GM06990 (cell line): ENCODE measurements at regions not wholly inside any gene's neighbourhood (a gene's known extent, or its start where the extent isn't known, plus 50 kb on each side); places are given as distances from the start of the nearest gene placed in this dataset.

ENCODE experiments used
- DNase-seq: peaks from one replicate; pipeline ENCODE4 v3.0.0-alpha.2; 2011; ENCODE audit not compliant: insufficient read length; ENCODE audit errors: extremely low read depth
- H3K27me3 ChIP-seq: replicated peaks from 2 replicates; pipeline ENCODE4 v1.6.0; 2011; ENCODE audit warnings: low read length; ENCODE audit not compliant: control insufficient read depth, insufficient read depth
- H3K36me3 ChIP-seq: 2 replicates; pipeline ENCODE4 v1.5.1; 2011; ENCODE audit warnings: low read length; ENCODE audit not compliant: control insufficient read depth, insufficient read depth
- H3K4me3 ChIP-seq: replicated peaks from 2 replicates; pipeline ENCODE4 v1.5.1; 2011; ENCODE audit warnings: low read depth, mild to moderate bottlenecking, control low read depth, low read length
- TF ChIP-seq, protein P1 (sequence below): IDR thresholded peaks from 2 replicates; pipeline ENCODE4 v1.5.1; 2011; ENCODE audit warnings: low read length, control low read depth, mild to moderate bottlenecking, inconsistent platforms; ENCODE audit not compliant: insufficient read depth, poor library complexity, severe bottlenecking

DNA sequence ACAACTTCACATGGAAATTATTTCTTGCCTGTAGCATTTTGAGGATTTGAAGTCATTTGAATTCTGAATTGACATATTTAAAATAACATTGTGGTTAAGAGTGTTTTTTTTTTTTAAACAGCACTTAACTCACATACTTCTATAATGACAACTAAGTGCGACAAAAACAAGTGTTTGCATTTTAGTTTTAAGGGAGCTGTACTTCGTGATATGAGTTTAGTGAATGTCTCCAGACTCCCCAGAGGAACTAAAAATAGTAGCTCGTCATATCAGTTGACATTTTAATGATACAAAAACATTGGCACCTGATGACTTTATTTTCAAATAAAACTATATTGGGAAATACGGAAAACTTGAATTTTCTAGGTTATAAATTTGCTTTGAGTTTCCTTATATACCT, 389.6 kb upstream of the MON1B start:
- Histone ChIP-seq H3K4me3 (no peak overlapping the region), H3K36me3 (no peaks in the 10 kb centered on the region), H3K27me3 (no peaks in the 10 kb centered on the region)
- no peak for DNase-seq
- TF ChIP-seq, protein P1, sequence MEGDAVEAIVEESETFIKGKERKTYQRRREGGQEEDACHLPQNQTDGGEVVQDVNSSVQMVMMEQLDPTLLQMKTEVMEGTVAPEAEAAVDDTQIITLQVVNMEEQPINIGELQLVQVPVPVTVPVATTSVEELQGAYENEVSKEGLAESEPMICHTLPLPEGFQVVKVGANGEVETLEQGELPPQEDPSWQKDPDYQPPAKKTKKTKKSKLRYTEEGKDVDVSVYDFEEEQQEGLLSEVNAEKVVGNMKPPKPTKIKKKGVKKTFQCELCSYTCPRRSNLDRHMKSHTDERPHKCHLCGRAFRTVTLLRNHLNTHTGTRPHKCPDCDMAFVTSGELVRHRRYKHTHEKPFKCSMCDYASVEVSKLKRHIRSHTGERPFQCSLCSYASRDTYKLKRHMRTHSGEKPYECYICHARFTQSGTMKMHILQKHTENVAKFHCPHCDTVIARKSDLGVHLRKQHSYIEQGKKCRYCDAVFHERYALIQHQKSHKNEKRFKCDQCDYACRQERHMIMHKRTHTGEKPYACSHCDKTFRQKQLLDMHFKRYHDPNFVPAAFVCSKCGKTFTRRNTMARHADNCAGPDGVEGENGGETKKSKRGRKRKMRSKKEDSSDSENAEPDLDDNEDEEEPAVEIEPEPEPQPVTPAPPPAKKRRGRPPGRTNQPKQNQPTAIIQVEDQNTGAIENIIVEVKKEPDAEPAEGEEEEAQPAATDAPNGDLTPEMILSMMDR, result no peak

DNA sequence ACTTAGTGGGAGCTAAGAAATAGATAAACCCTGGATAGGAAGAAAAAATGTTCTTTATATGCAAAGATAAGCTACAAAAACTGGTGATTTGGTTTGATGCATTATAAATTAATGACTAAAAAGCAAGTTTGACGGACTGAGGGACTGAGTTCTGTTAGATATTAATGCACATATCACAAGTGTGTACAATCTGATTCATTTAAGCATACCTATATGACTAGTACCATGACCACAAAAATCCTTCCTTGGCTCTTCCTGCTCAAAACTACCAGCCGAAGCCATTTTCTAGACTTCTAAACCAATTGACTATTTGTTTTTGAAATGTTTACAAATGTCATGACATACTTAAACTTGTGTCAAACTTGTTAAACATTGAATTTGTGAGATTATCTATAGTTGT, 374.5 kb upstream of the MON1B start:
- no peaks in the 10 kb centered on the region for H3K36me3 ChIP-seq
- DNase-seq, result no peak
- H3K27me3 ChIP-seq, result no peaks in the 10 kb centered on the region
- H3K4me3 ChIP-seq, result no peak overlapping the region
- TF ChIP-seq, protein P1, result no peak

DNA sequence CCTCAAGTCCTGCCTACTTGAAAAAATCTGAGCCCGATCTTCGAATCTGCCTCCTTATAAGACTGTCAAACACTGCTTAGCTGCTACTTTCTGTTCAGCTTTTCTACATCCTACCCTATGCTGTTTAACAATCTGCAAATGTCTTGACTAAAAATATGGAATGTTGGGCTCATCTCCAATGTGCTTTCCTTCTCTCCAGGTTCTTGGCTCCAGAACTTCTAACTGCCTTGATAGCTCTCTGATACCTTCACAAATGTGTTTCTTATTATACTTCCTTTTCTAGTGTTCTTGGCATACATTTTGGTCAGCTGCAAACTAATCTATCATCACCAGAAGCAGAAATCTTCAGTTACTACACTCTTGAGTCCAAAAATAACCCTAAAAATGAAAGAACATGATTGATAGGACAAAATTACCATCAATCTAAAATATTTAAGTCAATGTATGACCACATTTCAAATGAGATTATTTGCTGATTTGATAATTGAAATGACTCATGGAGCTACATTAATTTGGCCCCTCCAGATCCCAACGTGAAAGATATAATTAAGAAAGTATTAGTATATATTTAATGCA, 372.3 kb upstream of the MON1B start:
- DNase-seq, result no peak

GRCh38 chr16:76819226-76819916, 371.6 kb upstream of the MON1B start:
- no peaks in the 10 kb centered on the region for H3K36me3 ChIP-seq
- TF ChIP-seq, protein P1, result no peak
- DNase-seq, result no peak
- H3K4me3 ChIP-seq, result no peak overlapping the region
- H3K27me3 ChIP-seq, result no peaks in the 10 kb centered on the region

More for the DNA sequence above, 372.3 kb upstream of the MON1B start:
- Histone ChIP-seq H3K36me3 (no peaks in the 10 kb centered on the region), H3K4me3 (no peak overlapping the region), H3K27me3 (no peaks in the 10 kb centered on the region)
- TF ChIP-seq, protein P1, result no peak

GRCh38 chr16:76824221-76824620, 366.8 kb upstream of the MON1B start:
- Histone ChIP-seq H3K27me3 (no peaks in the 10 kb centered on the region), H3K36me3 (no peaks in the 10 kb centered on the region), H3K4me3 (no peak overlapping the region)
- no peak for DNase-seq
- TF ChIP-seq, protein P1, result no peak

DNA sequence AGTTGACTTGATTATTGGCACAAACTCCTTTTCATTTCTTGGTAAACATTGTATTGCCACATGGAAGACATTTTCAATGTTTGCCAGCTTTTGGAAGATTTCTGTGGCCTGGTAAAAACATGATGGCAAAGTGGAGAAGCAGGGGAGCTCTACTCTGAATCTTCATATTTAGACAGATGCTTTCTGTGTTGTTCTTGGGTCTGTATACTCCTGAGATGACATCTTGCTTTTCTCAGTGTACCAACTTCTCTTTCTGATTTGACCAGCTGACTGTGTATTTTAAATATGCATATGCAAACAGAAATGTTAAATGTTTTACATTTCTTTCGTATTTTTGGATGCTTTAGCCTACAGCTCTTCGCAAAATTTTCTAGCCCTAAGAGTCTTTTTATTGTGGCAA, 366.2 kb upstream of the MON1B start:
- no peak overlapping the region for H3K4me3 ChIP-seq
- TF ChIP-seq, protein P1, result no peak

More for the DNA sequence above, 366.2 kb upstream of the MON1B start:
- Histone ChIP-seq H3K36me3 (no peaks in the 10 kb centered on the region), H3K27me3 (no peaks in the 10 kb centered on the region)
- no peak for DNase-seq
